ENCODE measurements at regions not wholly inside any gene's neighbourhood (a gene's known extent, or its start where the extent isn't known, plus 50 kb on each side); places are given as distances from the start of the nearest gene placed in this dataset.
"Not testable (repeated sequence)": the region's sequence is repeated elsewhere in the genome, so short reads cannot be mapped to it uniquely, and the experiment has no call there.

- TF ChIP-seq ZNF462 (CRISPR knock-in tag; IDR thresholded peaks at IDR 0.05) (no peak), ZNF331 (CRISPR knock-in tag; IDR thresholded peaks at IDR 0.05; ENCODE audit: low read depth) (no peak), EZH2phosphoT487 (IDR thresholded peaks at IDR 0.05; ENCODE audit: unreplicated experiment) (no peak), CREB1 (CRISPR knock-in tag; IDR thresholded peaks at IDR 0.05; ENCODE audit: low read depth) (no peak)
Observed at GRCh38 chr11:50220651-50221050, 188.0 kb downstream of the OR4C45 start (continued).

- not testable (repeated sequence) for H4K20me1 ChIP-seq (replicated peaks; ENCODE audit: insufficient read depth); ATAC-seq; H3K27me3 ChIP-seq (ENCODE audit: insufficient read depth); H3K4me2 ChIP-seq; DNase-seq (ENCODE audit: low spot score); H3K4me1 ChIP-seq (ENCODE audit: insufficient read depth); H3K27me3 Mint-ChIP-seq (ENCODE audit: insufficient read depth, low read depth, poor library complexity); H3K36me3 ChIP-seq (ENCODE audit: insufficient read depth); H3K4me1 Mint-ChIP-seq; H2AFZ ChIP-seq; H3K4me3 Mint-ChIP-seq; H3K79me2 ChIP-seq (replicated peaks; ENCODE audit: insufficient read depth); H3K4me3 ChIP-seq; H3K27ac Mint-ChIP-seq; H3K9me2 ChIP-seq (ENCODE audit: insufficient read depth); H3F3A ChIP-seq (replicated peaks; ENCODE audit: low read depth); H3K27ac ChIP-seq (ENCODE audit: low read depth)
- H3K9me3 Mint-ChIP-seq: peaks cover 89% of the 10 kb centered on the region
- H3K36me3 Mint-ChIP-seq (ENCODE audit: low read depth): peaks cover 28% of the 10 kb centered on the region; the same call in 2 of the 3 replicates
Observed at GRCh38 chr11:50238368-50238767, 205.7 kb downstream of the OR4C45 start.

GRCh38 chr11:50246183-50246582 is 213.5 kb downstream of the OR4C45 start:
- Histone ChIP-seq H3K4me2 (no peak overlapping the region), H3K27ac (ENCODE audit: low read depth) (no peak overlapping the region), H3K4me3 (no peak overlapping the region), H4K20me1 (replicated peaks; ENCODE audit: insufficient read depth) (no peaks in the 10 kb centered on the region), H2AFZ (no peak overlapping the region), H3F3A (replicated peaks; ENCODE audit: low read depth) (no peaks in the 10 kb centered on the region), H3K36me3 (ENCODE audit: insufficient read depth) (no peaks in the 10 kb centered on the region), H3K27me3 (ENCODE audit: insufficient read depth) (no peaks in the 10 kb centered on the region), H3K4me1 (ENCODE audit: insufficient read depth) (no peaks in the 10 kb centered on the region), H3K79me2 (replicated peaks; ENCODE audit: insufficient read depth) (no peaks in the 10 kb centered on the region), H3K9me2 (ENCODE audit: insufficient read depth) (no peaks in the 10 kb centered on the region)
- ATAC-seq: no peak
- H3K4me3 Mint-ChIP-seq: no peak overlapping the region
- H3K27me3 Mint-ChIP-seq (ENCODE audit: insufficient read depth, low read depth, poor library complexity): no peaks in the 10 kb centered on the region
- no peaks in the 10 kb centered on the region for H3K4me1 Mint-ChIP-seq
- peaks cover 93% of the 10 kb centered on the region for H3K9me3 Mint-ChIP-seq
- peaks cover 19% of the 10 kb centered on the region for H3K36me3 Mint-ChIP-seq (ENCODE audit: low read depth)
- no peak for TF ChIP-seq ZNF331 (CRISPR knock-in tag; IDR thresholded peaks at IDR 0.05; ENCODE audit: low read depth)
- H3K27ac Mint-ChIP-seq: no peak overlapping the region
- no peak for DNase-seq (ENCODE audit: low spot score)

Data from GM23338 (cell line).